ENCODE measurements at regions not wholly inside any gene's neighbourhood (a gene's known extent, or its start where the extent isn't known, plus 50 kb on each side); places are given as distances from the start of the nearest gene placed in this dataset.

- TF ChIP-seq JUND (IDR thresholded peaks at IDR 0.05) (no peak), GABPA (IDR thresholded peaks at IDR 0.05 in 1 of 2, conservative IDR thresholded peaks at IDR 0.05 in 1 of 2) (no peak)
- TF ChIP-seq, protein P1, sequence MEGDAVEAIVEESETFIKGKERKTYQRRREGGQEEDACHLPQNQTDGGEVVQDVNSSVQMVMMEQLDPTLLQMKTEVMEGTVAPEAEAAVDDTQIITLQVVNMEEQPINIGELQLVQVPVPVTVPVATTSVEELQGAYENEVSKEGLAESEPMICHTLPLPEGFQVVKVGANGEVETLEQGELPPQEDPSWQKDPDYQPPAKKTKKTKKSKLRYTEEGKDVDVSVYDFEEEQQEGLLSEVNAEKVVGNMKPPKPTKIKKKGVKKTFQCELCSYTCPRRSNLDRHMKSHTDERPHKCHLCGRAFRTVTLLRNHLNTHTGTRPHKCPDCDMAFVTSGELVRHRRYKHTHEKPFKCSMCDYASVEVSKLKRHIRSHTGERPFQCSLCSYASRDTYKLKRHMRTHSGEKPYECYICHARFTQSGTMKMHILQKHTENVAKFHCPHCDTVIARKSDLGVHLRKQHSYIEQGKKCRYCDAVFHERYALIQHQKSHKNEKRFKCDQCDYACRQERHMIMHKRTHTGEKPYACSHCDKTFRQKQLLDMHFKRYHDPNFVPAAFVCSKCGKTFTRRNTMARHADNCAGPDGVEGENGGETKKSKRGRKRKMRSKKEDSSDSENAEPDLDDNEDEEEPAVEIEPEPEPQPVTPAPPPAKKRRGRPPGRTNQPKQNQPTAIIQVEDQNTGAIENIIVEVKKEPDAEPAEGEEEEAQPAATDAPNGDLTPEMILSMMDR (IDR thresholded peaks at IDR 0.05; ENCODE audit: low read depth, low read length, missing input control), result no peak
- TF ChIP-seq, protein P2, sequence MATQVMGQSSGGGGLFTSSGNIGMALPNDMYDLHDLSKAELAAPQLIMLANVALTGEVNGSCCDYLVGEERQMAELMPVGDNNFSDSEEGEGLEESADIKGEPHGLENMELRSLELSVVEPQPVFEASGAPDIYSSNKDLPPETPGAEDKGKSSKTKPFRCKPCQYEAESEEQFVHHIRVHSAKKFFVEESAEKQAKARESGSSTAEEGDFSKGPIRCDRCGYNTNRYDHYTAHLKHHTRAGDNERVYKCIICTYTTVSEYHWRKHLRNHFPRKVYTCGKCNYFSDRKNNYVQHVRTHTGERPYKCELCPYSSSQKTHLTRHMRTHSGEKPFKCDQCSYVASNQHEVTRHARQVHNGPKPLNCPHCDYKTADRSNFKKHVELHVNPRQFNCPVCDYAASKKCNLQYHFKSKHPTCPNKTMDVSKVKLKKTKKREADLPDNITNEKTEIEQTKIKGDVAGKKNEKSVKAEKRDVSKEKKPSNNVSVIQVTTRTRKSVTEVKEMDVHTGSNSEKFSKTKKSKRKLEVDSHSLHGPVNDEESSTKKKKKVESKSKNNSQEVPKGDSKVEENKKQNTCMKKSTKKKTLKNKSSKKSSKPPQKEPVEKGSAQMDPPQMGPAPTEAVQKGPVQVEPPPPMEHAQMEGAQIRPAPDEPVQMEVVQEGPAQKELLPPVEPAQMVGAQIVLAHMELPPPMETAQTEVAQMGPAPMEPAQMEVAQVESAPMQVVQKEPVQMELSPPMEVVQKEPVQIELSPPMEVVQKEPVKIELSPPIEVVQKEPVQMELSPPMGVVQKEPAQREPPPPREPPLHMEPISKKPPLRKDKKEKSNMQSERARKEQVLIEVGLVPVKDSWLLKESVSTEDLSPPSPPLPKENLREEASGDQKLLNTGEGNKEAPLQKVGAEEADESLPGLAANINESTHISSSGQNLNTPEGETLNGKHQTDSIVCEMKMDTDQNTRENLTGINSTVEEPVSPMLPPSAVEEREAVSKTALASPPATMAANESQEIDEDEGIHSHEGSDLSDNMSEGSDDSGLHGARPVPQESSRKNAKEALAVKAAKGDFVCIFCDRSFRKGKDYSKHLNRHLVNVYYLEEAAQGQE (IDR thresholded peaks at IDR 0.05), result no peak
Measured at GRCh38 chr1:29783508-29784275, 547.4 kb downstream of the PTPRU start.
